ENCODE measurements at regions not wholly inside any gene's neighbourhood (a gene's known extent, or its start where the extent isn't known, plus 50 kb on each side); places are given as distances from the start of the nearest gene placed in this dataset.

DNA sequence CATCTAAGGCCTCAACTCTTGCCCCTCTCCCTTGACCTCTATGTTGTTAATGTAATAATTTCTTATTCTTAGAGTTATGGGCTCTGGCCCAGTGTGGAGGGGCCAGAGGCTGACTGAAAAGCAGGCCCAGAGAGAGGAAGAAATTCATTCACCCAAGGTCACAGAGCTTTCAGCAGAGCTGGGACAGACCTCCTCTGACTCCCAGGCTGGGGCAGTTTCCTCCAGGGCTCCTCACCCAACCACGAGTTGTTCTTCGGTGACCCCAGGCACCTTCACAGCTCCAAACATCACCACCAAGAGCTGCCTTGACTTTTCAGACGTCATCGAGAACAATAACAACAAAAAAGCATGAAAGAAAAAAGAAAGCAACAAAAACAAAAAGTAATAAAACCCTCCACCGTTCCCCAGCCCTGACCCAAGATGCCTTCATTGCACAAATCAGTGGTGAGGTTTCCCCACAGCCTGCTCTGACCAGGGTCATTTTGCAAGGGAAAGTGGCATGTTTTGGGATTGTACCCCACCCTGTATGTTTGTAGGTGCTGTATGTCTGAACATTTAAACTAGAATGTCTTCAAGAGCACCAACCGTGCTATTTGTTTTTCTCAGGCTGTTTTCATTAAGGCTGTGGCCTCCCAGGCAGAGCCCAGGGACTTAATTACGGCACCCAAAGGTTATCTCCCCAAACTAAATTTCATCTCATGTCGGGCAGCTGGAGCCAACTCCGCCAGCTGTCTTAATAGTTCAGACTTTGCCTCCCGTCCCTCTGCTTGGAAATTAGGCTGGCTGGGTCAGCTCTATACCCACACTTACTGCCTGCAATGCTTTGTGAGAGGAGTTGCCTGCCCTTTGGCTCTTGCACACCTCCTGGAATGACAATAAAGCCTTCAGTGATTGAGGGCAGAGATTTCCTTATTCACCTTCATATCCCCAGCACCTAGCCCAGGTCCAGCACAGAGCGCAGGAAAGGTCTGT is 173.8 kb downstream of the RPLP1 start:
- no peaks in the 10 kb centered on the region for H3K9me3 ChIP-seq (ENCODE audit: severe bottlenecking)
- TF ChIP-seq, protein P1, sequence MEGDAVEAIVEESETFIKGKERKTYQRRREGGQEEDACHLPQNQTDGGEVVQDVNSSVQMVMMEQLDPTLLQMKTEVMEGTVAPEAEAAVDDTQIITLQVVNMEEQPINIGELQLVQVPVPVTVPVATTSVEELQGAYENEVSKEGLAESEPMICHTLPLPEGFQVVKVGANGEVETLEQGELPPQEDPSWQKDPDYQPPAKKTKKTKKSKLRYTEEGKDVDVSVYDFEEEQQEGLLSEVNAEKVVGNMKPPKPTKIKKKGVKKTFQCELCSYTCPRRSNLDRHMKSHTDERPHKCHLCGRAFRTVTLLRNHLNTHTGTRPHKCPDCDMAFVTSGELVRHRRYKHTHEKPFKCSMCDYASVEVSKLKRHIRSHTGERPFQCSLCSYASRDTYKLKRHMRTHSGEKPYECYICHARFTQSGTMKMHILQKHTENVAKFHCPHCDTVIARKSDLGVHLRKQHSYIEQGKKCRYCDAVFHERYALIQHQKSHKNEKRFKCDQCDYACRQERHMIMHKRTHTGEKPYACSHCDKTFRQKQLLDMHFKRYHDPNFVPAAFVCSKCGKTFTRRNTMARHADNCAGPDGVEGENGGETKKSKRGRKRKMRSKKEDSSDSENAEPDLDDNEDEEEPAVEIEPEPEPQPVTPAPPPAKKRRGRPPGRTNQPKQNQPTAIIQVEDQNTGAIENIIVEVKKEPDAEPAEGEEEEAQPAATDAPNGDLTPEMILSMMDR (IDR thresholded peaks at IDR 0.05; ENCODE audit: low read depth, low read length): no peak
- no peak overlapping the region for H3K4me3 ChIP-seq (ENCODE audit: low read depth, low read length)
- no peaks in the 10 kb centered on the region for H3K36me3 ChIP-seq
- H3K27ac ChIP-seq: no peak overlapping the region
- no peaks in the 10 kb centered on the region for H3K27me3 ChIP-seq (ENCODE audit: insufficient read depth, low read depth, severe bottlenecking)
- no peak for DNase-seq

DNA sequence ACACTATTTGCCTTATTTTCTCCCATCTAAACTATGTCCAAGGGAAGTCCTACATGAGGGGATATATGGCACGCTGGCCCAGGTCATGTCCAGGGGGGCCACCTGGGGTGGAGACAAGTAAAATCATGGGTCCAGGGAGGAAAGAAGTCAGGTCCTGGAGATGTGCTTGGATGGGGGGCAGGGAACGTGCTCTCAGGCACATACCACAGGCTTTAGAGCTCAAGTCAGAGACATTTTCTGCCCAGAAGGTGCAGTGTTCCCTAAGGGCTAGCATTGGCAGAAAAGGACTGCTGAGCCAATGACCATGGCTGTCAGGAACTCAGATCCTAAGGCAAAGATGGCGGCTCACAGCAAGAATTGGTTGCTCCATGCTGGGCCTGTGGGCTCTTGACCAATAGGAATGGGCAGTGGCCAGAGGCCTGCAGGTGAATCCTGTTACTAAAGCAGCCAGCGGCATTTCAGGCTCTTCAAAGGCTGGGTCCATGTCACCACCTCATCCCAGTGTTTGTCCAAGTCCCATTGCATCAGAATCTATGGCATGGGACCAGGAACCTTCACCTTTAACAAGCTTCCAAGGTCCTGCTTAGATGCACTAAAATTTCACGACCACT is 175.0 kb downstream of the RPLP1 start:
- H3K36me3 ChIP-seq: no peaks in the 10 kb centered on the region
- TF ChIP-seq, protein P1 (IDR thresholded peaks at IDR 0.05; ENCODE audit: low read depth, low read length): no peak

DNA sequence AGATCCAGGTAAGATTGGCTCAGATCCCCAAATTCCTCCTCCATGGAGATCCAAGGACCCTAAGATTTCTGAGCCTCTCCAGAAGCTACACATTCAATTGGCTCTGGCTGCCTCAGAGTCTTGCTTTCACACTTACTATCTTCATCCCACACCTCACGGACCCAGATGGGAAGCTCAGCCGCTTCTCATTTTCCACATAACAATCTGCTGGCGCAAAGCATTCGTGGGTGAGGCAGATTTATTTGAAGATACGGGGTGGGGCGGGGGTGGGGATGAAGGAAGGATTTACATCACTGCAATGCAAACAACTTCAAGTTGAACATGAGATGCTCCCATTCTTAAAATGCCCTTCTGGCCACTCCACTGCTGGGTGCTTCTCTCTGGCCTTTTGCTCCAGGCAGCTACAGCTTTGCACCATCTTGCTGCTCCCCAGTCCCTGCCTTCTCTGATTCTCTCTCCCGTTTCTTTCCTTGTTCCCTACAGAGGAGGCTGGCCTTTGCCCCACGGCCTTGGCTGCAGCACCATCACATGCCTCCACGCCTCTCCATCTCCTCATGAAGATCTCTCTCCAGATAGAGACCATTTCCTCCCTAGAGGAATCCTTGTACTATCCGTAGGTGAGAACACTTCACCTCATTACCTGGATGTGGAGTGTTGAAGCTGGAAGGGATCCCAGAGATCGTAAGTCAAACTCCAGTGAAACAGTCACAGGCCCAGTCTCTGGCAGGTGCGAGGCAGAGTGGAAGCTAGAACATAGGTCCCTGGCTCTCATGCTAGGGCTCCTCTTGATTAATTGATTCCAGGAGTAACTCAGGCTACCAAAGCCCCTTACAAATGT is 175.9 kb downstream of the RPLP1 start:
- no peak for DNase-seq

More for the DNA sequence above, 175.0 kb downstream of the RPLP1 start:
- DNase-seq: no peak
- H3K27ac ChIP-seq: no peak overlapping the region
- no peaks in the 10 kb centered on the region for H3K9me3 ChIP-seq (ENCODE audit: severe bottlenecking)
- H3K27me3 ChIP-seq (ENCODE audit: insufficient read depth, low read depth, severe bottlenecking): no peaks in the 10 kb centered on the region
- no peak overlapping the region for H3K4me3 ChIP-seq (ENCODE audit: low read depth, low read length)

DNA sequence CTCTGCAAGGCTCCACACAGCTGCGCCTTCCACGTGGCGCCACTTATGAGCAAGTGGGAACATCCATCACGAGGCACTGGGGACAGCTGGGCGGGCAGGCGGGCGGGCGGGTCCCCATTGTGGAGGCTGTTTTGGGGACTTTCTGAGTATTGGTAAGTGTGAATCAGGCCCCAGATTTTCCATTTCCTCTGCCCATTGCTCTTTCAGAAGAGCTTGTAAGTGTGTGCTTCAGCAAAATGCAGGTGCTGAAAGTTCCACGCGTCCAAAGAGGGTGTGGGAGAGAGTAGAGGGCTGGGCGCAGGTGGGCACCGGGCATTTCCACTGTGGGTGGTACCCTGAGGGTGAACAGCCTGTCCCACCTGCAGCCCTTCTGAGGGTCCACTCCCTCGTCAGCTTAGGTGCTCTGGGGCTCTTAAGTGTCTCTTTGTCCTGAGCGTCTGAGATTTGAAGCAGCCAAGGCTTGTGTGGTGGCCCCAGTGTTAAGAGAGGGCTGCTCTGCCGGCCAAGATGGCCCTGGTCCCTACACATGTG is 177.1 kb downstream of the RPLP1 start:
- Histone ChIP-seq H3K4me3 (ENCODE audit: low read depth, low read length) (no peak overlapping the region), H3K9me3 (ENCODE audit: severe bottlenecking) (no peaks in the 10 kb centered on the region), H3K27ac (no peak overlapping the region), H3K36me3 (no peaks in the 10 kb centered on the region), H3K27me3 (ENCODE audit: insufficient read depth, low read depth, severe bottlenecking) (no peaks in the 10 kb centered on the region)
- DNase-seq: no peak
- TF ChIP-seq, protein P1 (IDR thresholded peaks at IDR 0.05; ENCODE audit: low read depth, low read length): no peak

More for the DNA sequence above, 175.9 kb downstream of the RPLP1 start:
- Histone ChIP-seq H3K36me3 (no peaks in the 10 kb centered on the region), H3K27me3 (ENCODE audit: insufficient read depth, low read depth, severe bottlenecking) (no peaks in the 10 kb centered on the region), H3K27ac (no peak overlapping the region), H3K4me3 (ENCODE audit: low read depth, low read length) (no peak overlapping the region), H3K9me3 (ENCODE audit: severe bottlenecking) (no peaks in the 10 kb centered on the region)
- TF ChIP-seq, protein P1 (IDR thresholded peaks at IDR 0.05; ENCODE audit: low read depth, low read length): no peak

DNA sequence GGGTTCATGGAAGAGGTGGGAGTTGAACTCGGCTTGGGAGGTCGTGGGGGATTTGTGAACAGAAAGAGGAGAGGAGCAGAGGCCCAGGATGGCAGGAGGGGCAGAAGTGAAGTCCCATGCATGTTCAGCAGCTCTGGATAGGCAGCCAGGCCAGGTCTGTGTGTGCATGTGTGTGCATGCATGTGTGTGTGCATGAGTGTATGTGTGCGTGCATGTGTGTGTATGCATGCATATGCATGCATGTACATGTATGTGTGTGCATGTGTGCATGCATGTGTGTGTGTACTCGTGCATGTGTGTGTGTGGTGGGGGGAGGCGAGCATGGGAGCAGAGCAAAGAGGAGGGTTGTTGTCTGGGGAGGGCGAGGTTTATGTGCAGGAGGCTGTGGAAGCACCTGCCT is 178.4 kb downstream of the RPLP1 start:
- Histone ChIP-seq H3K9me3 (ENCODE audit: severe bottlenecking) (no peaks in the 10 kb centered on the region), H3K36me3 (no peaks in the 10 kb centered on the region), H3K4me3 (ENCODE audit: low read depth, low read length) (no peak overlapping the region), H3K27ac (no peak overlapping the region), H3K27me3 (ENCODE audit: insufficient read depth, low read depth, severe bottlenecking) (no peaks in the 10 kb centered on the region)
- DNase-seq: no peak
- TF ChIP-seq, protein P1 (IDR thresholded peaks at IDR 0.05; ENCODE audit: low read depth, low read length): no peak

Measured in WERI-Rb-1 (cell line).